Stimulated activated CD8-positive, alpha-beta memory T cell treated with anti-CD3 and anti-CD28 coated beads, Interleukin-4, amount 100 ng/mL, for 48 hours (primary cell): ENCODE measurements at regions not wholly inside any gene's neighbourhood (a gene's known extent, or its start where the extent isn't known, plus 50 kb on each side); places are given as distances from the start of the nearest gene placed in this dataset.
"Not testable (repeated sequence)": the region's sequence is repeated elsewhere in the genome, so short reads cannot be mapped to it uniquely, and the experiment has no call there.

Experiments
- DNase-seq: peaks from one replicate; pipeline ENCODE4 v3.0.0-alpha.2; 2020

DNA sequence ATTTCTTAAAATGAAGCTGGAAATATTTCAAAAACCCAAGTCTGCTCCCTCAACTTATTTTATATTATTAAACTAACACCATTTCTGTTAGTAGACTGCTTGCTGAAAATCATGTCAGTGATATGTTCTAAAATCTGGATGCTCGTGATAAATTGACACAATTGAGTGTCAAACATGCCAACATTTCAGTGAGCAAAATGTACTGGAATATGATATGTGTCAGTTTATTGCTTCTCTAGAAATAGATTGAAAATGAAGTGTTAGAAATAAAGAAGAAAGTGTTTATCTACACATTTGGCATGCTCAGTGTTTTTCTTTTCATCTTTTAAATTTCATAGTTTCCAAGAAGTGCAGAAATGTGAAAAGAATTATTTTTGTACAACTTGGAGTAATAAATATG is 624.6 kb downstream of the SI start:
- no peak for DNase-seq

DNA sequence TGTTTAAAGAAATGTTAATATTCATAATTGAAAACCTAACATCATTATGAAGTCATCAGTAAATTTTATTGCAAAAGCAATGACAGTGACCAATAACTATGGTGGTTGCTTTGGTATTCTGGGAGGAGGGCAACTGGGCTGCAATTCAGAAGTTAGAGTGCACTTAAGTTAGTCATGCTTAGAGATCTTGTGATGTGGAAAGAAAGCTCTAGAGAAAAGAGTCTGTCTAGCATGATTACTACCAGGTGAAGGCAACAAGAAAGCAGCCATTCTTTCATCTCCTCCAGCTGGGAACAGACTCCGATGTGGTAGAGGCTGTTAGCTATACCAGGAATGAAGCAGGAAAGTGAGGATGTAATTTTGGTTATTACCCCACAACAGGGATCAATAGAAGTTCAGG is 625.6 kb downstream of the SI start:
- no peak for DNase-seq

DNA sequence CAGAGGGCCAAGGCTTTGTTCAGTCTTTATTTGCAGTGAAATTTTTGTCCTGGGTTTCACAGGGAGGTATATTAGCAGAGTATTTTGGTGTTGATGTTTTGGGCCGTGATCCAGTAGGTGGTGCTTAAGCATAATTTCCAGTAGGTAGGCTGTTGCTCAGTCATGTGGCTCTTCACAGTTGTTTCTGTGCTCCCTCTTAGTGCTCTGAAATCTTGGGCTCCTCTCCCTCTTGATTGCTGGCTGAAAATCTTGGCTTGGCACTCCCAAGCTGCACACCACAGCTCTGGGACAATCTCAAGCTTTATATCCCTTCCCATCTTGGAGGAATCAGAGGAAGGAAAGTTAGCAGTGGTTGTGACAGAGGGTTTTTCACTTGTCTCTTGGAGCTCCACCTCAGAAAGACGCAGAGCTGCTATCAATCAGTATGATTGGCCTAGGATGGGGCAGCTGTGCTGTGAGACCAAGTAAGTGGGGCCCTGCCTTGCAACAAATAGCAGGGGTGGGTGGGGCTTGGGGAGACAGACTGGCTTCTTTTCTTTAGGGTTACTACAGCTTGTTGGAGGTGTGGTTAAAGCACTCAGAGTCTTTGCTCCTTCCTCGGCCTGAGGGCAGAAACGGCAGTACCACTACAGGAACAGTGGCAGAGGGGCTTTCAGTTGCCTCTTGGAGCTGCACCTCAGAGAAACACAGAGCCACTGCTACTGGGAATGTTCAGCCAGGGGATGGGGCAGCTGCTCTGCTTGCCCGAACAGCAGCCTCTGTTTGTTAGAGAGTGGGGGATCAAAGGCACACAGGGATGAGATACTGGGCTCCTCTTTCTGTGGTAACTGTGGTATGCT is 627.0 kb downstream of the SI start:
- DNase-seq = no peak

DNA sequence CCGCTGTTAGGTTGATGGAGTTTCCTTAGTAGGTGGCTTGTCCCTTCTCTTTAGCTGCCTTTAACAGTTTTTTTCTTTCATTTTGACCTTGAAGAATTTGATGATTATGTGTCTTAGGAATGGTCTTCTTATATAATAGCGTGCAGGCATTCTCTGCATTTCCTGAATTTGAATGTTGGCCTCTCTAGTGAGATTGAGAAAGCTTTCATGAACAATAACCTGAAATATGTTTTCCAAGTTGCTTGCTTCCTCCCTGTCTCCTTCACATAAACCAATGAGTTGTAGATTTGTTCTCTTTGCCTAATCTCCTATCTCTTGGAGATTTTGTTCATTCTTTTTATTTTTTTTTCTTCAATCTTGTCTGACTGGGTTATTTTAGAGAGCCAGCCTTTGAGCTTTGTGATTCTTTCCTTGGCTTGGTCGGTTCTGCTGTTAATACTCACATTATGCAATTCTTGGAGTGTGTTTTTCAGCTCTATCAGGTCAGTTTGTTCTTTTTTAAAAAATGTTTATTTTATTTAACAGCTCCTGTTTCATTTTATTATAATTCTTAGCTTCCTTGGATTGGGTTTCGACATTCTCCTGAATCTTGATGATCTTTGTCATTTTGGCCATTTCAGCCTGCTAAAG is 627.9 kb downstream of the SI start:
- no peak for DNase-seq

DNA sequence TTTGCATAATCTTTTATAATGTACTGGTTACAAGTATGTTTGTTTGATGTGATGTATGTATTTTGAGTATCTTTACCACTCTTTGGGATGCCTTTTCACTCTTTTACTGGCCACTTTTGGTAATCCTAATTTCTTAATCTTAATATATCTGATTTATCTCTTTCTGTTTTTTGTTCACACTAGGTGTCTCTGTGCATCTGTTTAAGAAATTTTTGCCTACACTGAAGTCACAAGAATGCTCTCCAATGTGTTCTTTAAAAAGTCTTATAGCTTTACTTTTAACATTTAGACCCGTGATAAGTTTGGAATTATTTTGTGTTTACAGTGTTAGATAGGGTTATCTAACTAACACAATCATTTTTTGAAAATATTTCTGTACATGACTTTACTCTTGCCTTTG is 659.1 kb downstream of the SI start:
- no peak for DNase-seq

DNA sequence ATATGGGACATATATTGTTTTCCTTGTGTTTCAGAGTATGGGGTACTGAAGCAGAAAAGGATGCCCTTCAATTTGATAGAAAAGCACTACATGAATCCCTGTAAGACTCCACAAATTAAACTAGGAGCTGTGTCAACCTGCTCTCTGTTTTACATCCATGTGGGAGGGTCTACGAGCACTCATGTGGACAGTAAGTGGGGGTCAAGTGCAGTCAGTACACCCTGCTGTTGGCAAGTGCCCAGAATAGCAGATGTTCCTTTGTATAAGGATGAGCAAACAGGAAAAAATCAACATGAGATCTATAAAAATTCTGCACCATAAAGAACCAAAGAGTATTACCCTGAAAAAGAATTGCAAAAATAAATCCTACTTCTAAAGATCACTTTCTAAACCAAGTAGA is 659.9 kb downstream of the SI start:
- no peak for DNase-seq

DNA sequence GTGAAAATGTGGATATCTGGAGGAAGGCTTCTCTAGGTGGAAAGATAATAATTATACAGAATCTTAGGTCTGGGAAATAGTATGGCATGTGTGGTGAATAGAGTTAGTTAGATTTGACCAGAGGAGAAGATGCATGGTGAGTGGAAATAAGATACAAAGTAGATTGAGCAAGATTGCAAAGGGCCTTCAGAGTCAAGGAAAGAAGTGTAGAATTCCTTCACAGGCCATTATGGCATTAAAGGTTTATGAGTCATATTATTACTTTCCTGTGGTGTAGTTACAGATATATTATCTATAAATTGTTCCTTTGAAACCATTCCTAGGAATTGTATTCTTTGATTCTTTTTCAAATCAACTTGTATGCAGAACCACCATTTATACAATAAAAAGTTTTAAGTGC is 660.3 kb downstream of the SI start:
- no peak for DNase-seq

DNA sequence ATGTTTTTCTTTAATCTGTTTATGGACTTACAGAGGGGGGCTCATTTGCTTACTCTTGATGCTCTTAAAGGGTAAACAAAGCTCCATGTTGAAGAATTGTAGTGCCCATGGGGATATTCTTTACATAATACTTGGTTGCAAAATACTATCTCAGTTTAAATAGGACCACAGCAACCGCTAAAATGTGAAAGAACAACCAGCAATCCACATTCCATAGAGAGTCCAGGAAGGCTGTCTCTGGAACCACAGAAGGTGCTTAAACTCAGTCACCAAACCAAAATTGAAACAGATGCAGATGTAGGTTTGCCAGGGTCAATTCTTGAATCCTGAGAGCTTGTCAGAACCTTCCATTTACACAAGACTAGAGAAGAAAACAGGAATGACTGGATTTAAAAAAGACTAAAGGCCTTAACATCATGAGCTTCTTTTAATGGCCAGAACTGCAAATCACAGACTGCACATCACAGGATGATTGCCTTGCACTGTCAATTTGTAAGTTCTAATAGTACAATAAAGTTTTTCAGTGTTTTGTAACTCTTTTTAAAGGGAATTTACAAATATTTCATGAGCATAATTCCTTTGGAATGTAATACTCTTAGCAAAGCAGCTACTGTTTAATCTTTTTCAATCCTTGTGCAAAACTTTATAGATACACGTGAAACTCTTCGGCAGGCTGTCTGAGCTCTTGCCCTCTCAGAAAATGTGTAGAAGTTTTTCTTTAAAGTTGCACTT is 661.6 kb downstream of the SI start:
- DNase-seq = no peak

DNA sequence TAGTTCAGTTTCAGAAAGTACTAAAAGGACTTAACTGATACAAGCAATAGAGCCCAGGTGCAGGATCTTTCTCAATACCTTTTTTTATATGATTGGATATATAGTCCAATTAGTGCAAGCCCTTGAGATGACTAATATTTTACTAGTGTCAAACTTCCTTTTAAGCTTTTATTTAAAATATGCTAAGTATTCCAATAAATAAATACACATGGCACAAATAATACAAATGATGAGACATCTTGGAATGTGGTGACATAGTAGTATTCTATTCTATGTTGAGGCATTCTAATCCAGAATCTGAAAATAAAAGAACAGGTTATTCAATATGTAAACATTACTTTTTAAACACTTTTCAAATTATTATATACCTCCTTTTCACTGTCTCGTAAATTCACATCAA is 670.0 kb downstream of the SI start:
- DNase-seq = no peak

DNA sequence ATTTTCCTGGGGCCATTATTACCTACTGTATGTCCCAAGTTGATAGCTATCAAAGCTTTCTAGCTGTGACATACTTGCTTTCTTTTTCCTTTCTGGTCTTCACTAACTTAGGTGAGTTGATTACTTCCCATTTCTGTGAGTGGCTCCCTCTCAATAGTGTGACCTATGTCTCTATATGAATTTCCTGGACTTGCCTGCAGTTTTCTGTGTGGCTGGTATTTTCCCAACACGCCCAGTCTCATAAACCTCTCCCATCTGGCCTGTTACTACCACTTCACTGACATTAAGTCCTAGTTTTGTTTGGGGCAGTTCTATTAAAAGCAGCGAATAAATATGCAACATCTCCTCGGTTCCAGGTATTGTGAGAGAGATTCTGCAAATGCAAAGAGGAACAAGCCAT is 671.2 kb downstream of the SI start:
- no peak for DNase-seq

DNA sequence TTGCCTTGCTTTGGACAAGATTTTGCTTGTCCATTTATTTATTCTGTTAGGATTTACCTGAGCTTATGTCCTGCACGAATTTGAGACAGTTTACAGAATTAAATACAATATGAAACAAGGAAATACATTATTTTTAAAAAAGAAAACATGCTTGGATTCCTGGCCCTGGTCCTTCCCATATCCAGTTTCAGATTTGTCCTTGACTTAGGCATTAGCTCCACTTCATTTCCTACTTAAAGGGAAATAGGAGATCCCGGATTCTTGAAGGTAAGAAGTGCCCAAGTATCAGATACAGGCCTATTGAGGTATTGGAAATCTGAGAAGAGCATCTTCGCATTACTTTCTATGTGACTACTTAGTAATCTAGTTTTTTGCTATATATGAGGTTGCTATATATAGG is 672.0 kb downstream of the SI start:
- no peak for DNase-seq

DNA sequence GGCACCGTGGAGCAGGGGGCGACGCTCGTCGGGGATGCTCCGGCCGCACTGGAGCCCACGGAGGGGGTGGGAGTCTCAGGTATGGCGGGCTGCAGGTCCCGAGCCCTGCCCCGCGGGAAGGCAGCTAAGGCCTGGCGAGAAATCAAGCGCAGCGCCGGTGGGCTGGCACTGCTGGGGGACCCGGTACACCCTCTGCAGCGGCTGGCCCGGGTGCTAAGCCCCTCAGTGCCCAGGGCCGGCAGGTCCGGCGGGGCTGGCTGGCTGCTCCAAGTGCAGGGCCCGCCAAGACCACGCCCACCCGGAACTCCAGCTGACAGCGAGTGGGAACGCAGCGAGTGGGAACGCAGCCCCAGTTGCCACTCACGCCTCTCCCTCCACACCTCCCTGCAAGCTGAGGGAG is 676.4 kb downstream of the SI start:
- no peak for DNase-seq

DNA sequence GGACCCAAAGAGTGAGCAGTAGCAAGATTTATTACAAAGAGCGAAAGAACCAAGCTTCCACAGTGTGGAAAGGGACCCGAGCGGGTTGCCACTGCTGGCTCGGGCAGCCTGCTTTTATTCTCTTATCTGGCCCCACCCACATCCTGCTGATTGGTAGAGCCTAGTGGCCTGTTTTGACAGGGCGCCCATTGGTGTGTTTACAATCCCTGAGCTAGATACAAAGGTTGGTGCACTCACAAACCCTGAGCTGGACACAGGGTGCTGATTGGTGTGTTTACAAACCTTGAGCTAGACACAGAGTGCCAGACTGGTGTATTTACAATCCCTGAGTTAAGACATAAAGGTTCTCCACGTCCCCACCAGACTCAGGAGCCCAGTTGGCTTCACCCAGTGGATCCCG is 676.9 kb downstream of the SI start:
- DNase-seq = not testable (repeated sequence)

DNA sequence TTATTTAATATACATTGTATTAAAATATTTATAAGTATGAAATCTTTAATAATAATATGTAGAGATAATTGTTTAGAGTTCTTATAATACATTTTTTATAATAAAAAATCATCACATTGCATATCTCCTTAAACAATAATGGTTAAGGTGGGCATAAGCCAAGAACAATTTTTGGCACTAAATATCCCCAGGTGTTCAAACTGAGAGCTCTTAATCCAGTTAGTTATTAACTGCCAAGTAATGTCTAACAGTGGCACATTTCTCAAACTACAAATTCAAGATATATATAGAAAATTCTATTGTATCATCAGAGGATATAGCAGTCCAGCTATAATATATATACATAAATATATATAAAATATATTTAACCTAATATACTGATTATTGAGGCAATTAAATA is 680.8 kb downstream of the SI start:
- no peak for DNase-seq

DNA sequence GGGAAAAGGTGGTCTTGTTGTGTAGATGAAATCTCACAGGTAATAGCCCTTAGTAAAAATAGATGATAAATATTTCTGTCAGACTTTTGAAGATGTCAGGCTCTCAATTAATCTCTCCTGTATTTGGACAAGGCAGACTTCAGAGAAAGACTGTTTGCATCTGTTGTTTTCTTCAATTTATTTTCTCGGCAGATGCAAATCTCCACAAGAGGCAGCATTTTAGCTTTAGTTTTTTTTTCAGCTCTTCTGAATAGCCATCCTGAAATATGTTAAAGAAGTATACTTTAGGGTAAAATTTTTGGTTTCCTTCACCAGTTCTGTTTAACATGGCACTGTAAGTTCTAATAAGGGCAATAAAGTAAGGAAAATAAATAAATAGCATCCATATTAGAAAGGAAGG is 685.1 kb downstream of the SI start:
- no peak for DNase-seq

DNA sequence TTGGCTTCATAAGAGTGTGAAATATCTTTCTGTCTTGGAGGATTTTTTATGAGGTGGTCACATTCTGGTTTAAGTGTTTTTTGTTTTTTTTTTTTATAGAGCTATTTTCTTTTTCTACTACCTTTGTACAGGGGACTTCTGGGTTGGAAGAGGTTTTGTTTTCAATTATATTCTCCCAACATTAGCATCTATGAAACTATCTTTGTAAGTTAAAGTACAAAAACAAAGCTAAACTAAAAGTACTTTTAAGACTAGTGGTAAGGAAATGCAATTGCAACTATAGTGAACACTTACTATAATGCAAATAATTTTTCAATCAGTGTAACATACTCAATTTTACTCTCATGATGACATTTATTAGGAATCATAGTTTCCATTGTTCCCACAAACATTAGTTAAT is 688.2 kb downstream of the SI start:
- no peak for DNase-seq

DNA sequence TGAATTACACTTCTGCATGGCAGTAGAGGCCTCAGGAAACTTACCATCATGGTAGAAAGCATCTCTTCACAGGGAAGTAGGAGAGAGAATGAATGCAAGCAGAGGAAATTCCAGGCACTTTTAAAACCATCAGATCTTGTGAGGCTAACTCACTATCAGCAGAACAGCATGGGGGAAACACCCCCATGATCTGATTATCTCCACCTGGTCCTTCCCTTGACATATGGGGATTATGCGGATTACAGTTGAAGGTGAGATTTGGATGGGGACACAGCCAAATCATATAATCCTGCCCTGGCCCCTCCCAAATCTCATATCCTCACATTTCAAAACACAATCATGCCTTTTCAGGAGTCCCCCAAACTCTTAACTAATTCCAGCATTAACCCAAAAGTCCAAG is 691.1 kb downstream of the SI start:
- no peak for DNase-seq

DNA sequence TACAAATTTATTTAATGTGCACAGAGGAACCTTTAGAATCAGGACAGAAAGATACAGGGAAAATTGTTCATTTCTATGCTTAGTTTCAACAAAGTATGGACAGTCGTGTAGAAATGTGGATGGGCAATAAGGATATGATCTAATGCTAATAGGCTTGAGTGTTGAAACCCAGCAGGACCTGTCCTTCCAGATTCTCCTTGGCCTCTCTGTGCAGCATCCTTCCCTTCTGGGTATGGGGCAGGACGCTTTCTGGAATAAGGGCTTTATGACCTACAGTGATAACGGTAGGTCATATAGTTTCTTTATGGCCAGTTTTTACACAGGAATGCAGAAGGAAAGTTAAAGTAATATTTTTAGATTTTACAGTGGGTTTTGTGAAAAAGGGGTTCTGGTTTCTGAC is 698.1 kb downstream of the SI start:
- DNase-seq = no peak

DNA sequence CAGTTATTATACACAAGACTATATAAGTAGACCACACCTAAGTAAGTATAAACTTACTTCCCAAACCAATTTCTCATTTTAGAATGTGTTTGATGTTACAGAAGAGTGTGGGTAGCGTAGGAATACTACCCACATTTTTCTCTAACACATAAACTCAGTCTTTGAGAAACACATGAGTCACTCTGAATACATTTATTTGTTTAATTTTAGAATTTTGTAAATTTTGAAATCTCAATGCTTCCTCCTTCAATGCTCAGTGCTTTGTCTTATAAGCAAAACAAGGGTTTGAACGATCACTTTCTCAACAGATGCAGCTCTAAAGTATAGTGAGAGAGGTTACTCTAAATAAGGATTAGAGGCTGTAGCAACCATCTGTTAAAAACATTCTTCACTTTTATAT is 700.8 kb downstream of the SI start:
- DNase-seq = no peak

DNA sequence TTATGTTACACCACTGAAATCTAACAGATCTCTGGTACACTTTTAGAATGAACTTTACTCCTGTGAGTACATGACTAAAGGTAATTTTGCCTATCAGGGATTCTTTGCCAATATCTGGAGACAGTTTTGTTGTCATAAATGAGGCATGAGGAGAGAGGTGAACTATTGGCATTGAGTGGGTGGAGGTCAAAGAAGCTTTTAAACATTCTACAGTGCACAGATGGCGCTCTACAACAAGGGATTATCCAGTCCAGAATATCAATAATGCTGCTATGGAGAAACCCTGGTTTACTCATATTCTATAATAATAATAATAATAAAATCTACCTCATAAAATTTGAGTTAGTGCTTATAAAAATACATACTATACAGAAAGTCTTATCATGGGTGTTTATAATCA is 702.3 kb downstream of the SI start:
- DNase-seq = no peak

DNA sequence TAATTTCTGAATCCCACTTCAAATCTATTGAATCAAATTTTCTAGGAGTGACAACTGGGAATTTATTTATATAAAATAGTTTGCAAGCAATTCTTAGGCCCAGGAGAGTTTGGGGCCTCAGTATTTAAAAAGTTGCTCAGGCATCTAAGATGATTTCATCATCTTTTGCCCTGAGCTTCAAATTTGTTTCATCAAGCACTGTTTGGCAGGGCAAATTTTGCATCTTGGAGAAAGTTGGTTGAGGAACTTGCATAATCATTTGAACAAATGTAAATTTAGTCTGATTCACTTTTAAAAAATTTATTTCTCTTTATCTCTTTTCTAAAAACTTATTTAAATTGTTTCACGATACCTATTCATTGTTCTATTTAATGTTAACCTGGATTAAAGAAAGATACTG is 702.8 kb downstream of the SI start:
- no peak for DNase-seq

DNA sequence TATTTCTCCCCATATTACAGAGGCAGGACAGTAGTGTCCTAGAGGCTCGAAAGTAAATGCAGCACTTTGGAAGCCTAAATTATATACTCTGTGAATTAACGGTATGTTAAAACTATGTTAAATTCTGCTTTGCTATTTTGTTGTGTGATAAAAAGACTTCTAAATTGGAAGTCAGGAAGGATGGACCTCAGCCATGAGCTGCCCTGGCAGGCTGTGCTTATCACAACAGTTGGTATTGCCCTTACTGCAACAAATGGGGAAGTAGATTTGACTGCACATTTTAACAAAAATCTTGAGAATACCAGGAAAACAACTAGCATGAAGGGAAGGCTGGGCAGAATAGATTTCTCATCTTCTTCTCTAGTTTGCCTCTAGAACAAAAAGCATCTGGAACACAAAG is 706.6 kb downstream of the SI start:
- DNase-seq = no peak

DNA sequence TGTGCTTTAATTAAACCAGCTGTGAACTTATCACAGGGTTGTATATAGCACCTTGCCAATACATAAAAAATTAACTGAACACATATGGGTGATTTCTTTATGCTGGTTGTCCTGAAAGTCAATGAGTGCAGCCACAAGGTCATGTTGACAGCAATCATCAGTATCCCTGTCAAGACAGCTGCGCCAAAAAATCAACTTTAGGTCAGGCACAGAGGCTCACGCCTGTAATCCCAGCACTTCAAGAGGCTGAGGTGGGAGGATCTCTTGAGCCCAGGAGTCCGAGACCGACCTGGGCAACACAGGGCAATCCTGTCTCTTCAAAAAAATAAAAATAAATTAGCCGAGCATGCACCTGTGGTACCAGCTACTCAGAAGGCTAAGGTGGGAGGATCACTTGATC is 707.3 kb downstream of the SI start:
- DNase-seq = no peak

DNA sequence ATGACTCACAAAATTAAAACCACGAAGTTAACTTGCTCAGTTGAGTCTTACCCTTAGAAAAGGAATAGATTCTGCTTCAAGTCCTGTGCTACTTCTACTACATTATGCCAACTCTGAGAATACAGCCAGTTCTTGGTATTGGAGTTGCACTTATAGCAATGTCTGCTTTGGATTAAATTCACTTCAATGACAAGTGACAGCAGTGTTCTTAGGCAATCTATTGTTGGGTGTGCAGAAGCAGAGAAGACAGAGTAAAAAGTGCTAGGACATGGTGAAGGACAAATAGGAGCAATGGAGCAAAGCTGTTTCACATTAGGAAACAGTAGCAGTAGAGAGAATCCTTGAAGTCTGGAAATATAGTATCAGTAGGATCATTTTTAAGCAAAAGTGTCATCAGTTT is 713.1 kb downstream of the SI start:
- no peak for DNase-seq
